ENCODE measurements at regions not wholly inside any gene's neighbourhood (a gene's known extent, or its start where the extent isn't known, plus 50 kb on each side); places are given as distances from the start of the nearest gene placed in this dataset.
A peak's percentile ranks its signal among the peaks of the same experiment; 100 is the strongest.

DNA sequence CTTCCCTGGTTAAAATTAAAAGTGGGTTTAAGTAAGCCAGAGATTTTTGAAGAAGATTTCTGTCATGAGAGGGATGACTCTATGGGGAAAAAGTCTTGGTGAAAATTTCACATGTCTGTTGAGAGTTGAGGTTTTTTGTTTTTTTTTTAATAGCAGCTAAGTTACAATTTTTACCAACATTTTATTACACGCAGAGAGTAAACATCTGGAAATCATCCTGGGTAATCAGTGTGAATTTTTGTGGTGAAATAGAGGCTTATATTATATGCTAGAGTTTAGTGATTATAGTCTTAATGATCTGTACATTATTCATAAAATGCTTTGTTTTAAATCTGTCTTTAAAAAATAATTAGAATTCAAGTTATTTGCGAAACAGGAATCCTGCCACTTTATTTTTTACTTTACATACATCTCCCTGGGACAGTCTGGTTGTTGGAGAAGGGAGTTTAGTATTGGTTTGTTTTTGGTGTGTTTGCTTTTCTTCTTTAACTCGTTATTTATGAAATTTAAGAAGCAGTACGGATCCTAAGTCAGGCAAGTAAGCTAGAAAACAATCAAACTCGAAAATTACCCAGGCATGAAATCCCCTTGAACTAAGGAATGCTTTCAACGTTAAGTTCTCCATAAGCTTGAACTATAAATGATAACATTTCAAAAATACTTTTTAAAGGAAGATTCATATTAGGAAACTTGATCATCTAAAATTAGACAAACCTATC is 143.4 kb upstream of the TSC22D2 start:
- no peak for DNase-seq

GRCh38 chr3:150261958-150262357 is 146.1 kb upstream of the TSC22D2 start:
- DNase-seq: no peak

DNA sequence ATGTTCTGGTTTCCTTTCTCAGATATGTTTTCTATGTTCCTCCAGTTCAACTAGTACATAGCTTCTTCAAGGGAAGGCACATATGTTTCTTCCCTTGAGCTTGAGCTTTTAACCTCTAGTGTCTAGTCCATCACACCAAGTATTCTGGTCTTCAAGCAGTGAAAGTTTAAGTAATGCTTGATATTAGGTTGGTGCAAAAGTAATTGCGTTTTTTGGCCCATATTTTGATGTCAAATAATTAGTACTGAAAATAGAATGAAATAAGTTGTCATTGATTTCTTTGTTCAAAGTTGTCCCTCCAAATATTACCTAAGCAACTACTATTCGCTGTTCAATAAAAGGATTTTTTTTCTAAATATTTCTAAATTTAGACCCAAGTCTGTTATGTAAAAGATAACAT is 146.7 kb upstream of the TSC22D2 start:
- no peak for DNase-seq

DNA sequence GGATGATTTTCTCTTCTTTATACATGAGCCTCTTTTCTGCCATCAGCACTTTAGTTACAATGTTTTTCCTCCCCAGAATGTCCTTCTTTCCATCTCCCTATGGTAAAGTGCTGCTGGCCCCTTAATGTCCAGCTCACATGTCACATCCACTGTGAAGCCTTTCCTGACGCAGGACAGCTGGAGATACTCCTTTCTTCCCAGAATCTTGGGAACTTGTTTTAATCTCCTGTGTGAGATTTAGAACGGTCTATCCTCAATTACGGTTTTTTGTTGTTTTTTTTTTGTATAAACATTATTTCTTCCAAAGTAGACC is 147.7 kb upstream of the TSC22D2 start:
- DNase-seq: no peak

DNA sequence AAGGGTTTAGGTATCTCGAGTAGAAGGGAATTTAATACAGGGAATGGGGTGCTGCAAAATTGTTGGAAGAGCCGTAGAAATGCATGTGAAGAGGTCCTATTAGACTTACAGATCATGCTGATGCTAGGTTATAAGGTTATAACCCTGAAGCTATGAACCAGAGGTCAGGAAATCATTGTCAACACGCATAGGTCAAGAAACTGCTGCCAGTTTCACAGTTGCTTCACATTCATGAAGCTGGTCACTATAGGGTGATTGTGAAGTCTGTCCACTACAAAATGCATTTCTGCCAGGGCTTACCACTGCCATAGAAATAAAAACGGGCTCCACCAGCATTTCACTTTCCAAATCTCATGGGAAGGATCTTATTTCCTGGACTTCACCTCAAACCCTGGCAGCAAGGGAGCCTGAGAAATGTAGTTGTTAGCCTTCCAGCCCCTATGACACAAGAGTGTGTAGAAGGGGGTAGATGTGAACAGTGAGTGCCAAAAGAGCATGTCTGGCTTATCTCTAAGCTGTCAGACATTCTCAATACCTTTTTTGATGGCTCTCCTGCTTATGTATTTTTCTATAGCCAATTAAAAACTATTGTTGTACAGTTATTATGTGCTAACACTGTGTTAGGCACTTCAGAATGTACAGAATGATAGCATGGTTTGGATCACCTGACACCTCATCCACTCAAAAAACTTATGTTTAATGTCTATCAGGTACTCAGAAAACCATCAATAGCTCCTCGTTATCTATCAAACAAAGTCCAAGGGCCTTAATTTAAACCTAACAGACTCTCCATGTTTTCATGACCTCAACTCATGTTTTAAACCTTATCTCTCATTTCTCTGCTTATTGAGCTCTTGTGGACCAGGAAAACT is 148.3 kb upstream of the TSC22D2 start:
- DNase-seq: no peak

- DNase-seq: no peak
These were observed 151.3 kb upstream of the TSC22D2 start for GRCh38 chr3:150256782-150257181.

DNA sequence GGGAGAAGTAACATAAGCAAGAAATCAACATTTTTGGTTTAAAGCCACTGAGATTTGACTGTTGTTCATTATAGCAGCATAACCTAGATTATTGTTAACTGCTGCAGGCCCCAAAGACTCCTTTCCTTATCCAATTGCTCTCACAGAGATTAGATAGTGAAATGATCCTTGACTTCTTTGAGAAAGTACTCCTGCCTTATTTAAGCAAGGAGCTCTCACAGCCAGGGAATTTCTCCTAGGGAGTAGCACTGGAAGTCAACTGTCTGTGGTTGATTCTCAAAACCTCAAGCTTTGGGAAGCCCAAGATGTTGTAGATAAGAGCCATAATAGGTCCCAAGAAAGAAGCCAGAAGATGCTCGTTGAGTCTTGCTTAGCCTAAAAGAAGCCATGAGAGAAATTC is 151.8 kb upstream of the TSC22D2 start:
- no peak for DNase-seq

DNA sequence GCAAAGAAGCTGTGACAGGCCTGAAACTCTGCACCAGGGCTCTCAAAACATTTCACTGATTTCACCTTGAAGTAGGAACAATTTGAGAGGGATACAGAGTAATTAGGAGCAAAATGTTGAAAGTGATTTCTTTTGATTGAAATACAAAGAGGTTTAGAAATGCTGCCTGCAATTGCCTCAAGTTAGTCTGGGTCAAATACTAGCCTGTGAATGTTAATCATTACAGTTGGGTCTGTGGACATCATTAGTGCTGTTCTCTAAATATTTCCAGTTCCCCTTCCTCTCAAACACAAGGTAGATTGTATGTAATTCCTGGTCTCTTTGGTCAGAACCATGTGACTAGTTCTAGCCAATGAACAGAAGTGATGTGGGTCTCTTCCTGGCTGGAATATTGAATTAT is 152.3 kb upstream of the TSC22D2 start:
- no peak for DNase-seq

DNA sequence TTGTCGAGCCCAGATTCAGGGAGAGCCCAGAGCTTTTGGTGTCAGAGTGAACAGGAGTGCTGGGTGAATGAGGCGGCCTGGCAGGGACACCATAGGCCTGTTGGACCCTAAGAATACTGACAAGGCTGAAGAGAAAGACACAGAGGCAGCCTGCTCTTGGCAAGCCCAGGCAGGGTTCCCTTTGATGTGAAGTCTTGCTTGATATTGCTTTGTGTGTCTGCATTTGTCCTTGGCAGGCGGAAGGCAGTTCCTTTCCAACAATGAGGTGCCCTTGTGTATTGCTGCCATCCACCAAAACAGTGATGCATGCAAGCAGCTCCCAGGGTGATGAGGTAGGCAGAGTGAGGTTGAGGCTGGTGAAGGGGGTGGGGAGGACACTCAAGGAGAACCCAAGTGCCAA is 152.7 kb upstream of the TSC22D2 start:
- DNase-seq: no peak

DNA sequence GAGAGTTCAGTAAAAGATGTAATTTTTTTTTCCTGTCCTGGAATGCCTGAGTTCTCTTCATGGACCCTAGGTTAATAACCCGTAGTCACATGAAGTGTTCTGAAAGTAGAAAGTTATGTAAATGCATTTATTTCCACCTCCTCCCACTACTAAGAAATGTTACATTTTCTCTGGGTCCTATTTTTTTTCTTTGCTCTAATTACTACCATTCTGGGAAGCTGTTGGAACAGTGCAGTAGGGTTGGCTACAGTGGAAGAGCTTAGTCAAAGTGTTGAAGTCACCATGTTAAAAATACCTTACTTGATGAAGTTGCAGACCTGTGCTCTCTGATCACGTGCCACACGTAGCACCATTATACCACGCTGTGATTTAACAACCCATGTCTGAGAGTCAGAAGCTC is 153.8 kb upstream of the TSC22D2 start:
- no peak for DNase-seq

DNA sequence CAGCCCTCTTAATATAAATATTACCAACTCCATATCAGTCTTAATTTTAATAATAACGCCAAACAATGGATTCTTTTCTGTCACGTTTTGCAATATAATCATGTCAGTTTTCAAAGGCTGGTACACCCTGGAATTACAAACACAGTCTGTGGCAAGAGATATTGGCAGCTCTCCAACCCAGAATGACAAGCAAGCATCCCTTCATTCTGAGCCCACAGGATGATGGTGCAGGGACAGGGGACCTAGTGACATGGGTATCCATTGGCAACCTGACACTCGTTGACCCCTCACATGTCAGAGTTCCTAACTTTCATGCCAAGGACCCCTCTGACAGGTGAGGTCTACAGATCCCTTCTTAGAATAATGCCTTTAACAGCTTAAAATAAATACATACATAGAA is 154.5 kb upstream of the TSC22D2 start:
- DNase-seq: no peak

DNA sequence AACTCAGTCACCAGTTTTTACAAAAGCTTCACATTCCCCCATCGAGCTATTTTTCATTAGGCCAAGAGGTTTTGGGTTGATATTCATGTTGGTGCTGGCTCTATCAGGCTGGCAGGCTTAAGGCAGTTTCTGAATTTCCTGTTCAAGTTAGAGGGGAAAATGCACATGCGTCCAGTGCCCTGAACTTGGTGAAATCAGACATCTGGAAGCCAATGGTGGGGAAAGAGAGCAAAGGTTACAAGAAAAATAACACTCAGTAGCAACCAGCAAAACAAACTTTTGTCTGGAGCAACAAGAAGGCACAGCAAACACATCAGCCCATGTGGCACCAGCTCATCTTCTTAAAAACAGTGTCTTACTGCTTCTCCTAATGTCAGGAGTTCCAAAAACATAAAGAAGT is 155.6 kb upstream of the TSC22D2 start:
- no peak for DNase-seq

DNA sequence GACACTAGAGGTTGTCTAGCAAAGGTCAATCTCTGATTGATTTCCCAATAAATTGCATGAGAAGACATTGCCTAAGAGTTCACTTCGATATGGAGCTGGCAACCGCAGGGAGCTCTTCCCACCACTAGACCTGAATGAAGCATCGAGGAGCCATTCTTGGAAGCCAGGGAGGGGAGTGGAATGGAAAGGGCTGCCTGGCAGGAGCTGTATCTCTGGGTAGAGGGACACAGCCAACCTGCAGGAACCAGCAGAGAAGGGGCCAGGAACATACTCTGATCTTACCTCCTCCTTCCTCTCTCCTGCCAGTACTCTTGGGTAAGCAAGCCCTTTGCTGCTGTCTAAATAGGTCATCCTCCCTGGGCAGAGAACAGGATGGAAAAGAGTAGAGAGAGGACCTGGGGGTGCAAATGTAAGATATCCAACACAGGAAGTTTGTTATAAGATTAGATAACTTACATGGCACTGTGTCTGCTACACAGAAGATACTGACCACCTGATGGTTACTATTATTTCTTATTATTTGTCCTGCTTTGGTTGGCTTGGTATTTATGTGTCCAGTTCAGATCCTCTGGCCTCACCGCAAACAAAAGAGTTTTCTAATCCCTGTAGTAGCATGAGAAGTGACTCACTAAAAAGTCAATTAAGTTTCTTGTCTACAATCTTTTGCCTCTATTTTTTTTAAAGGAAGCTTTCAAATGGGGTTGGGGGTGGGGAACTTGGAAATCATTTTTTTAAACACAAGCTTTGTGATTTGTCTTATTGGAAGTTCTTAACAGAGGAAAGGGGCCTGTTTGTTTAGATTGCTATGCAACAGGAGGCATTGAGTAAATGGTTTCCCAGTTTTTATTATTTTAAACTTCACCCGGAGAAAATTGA is 156.7 kb upstream of the TSC22D2 start:
- DNase-seq: no peak

- peak; percentile 48 for DNase-seq
These were observed 158.2 kb upstream of the TSC22D2 start for GRCh38 chr3:150249779-150250470.

DNA sequence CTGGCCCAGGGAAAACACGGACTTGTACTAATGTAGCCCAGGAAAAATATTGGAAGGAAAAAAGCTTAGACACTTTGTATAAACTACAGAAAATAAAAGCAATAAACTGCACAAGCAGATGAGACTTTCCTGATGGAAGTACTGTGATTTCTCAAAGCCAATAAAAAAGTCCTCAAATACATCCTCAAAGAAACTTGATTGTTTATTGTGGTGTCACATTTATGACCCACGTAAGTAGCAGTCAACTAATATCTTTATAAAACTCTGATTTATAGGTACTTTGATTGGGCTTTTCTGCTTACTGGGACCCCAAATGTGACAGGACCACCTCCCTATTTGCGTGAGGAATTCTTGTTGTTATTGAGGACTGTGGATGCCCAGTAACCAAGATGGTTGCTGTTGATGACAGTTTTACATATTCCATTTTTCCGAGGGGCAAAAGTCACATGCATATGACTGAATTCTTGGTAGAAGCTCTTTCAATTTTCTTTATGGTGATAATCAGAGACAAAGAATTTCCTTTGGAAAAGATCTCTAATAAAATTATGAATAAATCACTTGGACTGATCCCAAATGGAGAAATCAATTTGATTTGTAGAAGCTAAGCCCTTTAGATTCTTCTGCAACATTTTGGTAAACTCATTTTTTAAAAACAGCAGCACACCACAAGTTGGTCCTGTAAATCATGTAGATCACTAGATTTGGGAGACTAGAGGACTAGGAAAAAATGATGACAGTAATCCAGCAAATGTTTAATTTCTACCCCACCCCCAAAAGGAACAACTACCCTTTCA is 159.0 kb upstream of the TSC22D2 start:
- no peak for DNase-seq

- DNase-seq: peak; percentile 72
These were observed 159.8 kb upstream of the TSC22D2 start for GRCh38 chr3:150248116-150248887.

DNA sequence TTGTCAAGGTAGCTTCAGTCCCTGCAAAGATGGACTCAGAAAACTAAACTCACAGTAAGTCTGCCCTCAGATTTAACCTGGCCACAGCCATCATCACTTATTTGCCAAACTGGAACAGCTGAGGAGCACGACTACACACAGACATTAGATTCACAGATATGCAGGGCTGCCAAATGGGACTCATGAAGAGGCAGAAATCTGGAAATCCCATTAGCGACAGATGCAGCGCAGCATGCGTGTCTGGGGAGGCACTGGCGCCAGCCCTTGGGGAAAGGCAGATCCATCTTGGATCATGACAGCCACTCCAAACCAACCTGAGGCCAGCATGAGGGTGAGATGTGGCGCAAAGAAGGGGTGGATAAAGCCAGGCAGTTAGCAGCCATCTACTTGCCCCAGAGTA is 160.7 kb upstream of the TSC22D2 start:
- DNase-seq: no peak

DNA sequence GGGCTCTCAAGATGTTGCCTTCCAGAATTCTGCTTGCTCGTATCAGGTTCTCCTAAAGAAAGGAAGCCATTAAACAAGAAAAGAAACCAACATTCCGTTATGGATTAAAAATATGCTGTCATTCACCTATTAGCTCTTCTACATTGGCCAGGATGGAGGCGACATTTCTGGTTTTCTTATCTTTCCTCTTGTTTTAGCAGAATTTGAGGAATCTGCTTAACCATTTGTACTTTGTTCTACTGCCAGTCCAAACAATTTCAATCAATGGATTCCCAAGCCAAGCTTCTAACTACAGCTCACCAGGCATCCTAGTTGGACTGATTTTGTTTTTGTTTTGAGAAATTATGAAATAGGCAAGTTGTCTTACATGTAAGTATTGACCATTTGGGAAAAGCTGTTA is 164.6 kb upstream of the TSC22D2 start:
- no peak for DNase-seq

GRCh38 chr3:150242220-150242936 is 165.7 kb upstream of the TSC22D2 start:
- DNase-seq: no peak

GRCh38 chr3:150240891-150241290 is 167.2 kb upstream of the TSC22D2 start:
- no peak for DNase-seq

DNA sequence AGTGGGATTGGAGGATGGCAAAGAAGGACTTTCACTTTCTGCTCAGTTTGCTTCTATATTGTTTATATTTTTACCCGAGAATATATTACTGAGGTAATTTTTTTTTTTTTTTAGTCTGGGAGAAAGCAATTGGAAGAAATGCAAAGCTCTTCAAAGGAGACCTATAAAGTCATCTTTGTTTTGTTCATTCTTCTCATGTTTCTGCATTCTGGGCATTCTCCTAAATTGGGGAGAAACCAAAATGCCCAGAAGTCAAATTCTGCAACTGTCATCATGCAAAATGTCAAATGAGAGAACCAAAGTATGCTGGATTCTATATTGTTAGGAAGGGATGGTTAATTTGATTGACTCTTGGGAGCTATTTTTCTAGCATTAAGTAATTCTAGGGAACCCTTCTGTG is 168.3 kb upstream of the TSC22D2 start:
- no peak for DNase-seq
